ENCODE measurements at regions not wholly inside any gene's neighbourhood (a gene's known extent, or its start where the extent isn't known, plus 50 kb on each side); places are given as distances from the start of the nearest gene placed in this dataset.
A peak's percentile ranks its signal among the peaks of the same experiment; 100 is the strongest.

GRCh38 chr2:223464071-223464470 lies 138.1 kb downstream of the SCG2 start:
- peak in 1 of 2 experiments; percentile 13 for DNase-seq (ENCODE audit: low read depth in 1 of 2, low spot score in 1 of 2)
- H3K27ac ChIP-seq (replicated peaks) = peak overlapping the region; percentile 83

GRCh38 chr2:223465793-223466192 lies 136.4 kb downstream of the SCG2 start:
- DNase-seq (ENCODE audit: low read depth in 1 of 2, low spot score in 1 of 2) = peak; percentile 98 to 100
- TF ChIP-seq GABPA (IDR thresholded peaks at IDR 0.05; ENCODE audit: low read depth) (no peak), CTCF (IDR thresholded peaks at IDR 0.05; ENCODE audit: insufficient read depth, low read length) (no peak), POLR2AphosphoS5 (IDR thresholded peaks at IDR 0.05; ENCODE audit: low read depth) (peak; percentile 96), SPI1 (IDR thresholded peaks at IDR 0.05; ENCODE audit: borderline replicate concordance, low read depth) (peak; percentile 94), REST (IDR thresholded peaks at IDR 0.05; ENCODE audit: insufficient replicate concordance, low read depth) (peak; percentile 70)
- Histone ChIP-seq H3K4me3 (replicated peaks; ENCODE audit: insufficient read depth, low read length) (no peak overlapping the region), H3K27me3 (ENCODE audit: insufficient read depth, poor library complexity, severe bottlenecking) (no peaks in the 10 kb centered on the region), H3K27ac (replicated peaks) (peak overlapping the region; percentile 83)

More at GRCh38 chr2:223464071-223464470, 138.1 kb downstream of the SCG2 start:
- no peak overlapping the region for H3K4me3 ChIP-seq (replicated peaks; ENCODE audit: insufficient read depth, low read length)
- TF ChIP-seq GABPA (IDR thresholded peaks at IDR 0.05; ENCODE audit: low read depth) = no peak
- TF ChIP-seq CTCF (IDR thresholded peaks at IDR 0.05; ENCODE audit: insufficient read depth, low read length) = no peak
- no peak for TF ChIP-seq SPI1 (IDR thresholded peaks at IDR 0.05; ENCODE audit: borderline replicate concordance, low read depth)
- TF ChIP-seq REST (IDR thresholded peaks at IDR 0.05; ENCODE audit: insufficient replicate concordance, low read depth) = no peak
- TF ChIP-seq POLR2AphosphoS5 (IDR thresholded peaks at IDR 0.05; ENCODE audit: low read depth) = no peak
- H3K27me3 ChIP-seq (ENCODE audit: insufficient read depth, poor library complexity, severe bottlenecking) = no peaks in the 10 kb centered on the region

- DNase-seq (ENCODE audit: low read depth in 1 of 2, low spot score in 1 of 2) = no peak
- no peak for TF ChIP-seq POLR2AphosphoS5 (IDR thresholded peaks at IDR 0.05; ENCODE audit: low read depth)
- TF ChIP-seq GABPA (IDR thresholded peaks at IDR 0.05; ENCODE audit: low read depth) = no peak
- no peak for TF ChIP-seq SPI1 (IDR thresholded peaks at IDR 0.05; ENCODE audit: borderline replicate concordance, low read depth)
- TF ChIP-seq CTCF (IDR thresholded peaks at IDR 0.05; ENCODE audit: insufficient read depth, low read length) = no peak
- no peak overlapping the region for H3K4me3 ChIP-seq (replicated peaks; ENCODE audit: insufficient read depth, low read length)
- no peaks in the 10 kb centered on the region for H3K27me3 ChIP-seq (ENCODE audit: insufficient read depth, poor library complexity, severe bottlenecking)
- peak overlapping the region; percentile 83 for H3K27ac ChIP-seq (replicated peaks)
These were observed 135.0 kb downstream of the SCG2 start for GRCh38 chr2:223467196-223467595.
